HG02884 (cell line): ENCODE measurements at regions not wholly inside any gene's neighbourhood (a gene's known extent, or its start where the extent isn't known, plus 50 kb on each side); places are given as distances from the start of the nearest gene placed in this dataset.
"Not testable (repeated sequence)": the region's sequence is repeated elsewhere in the genome, so short reads cannot be mapped to it uniquely, and the experiment has no call there.

Source experiments
- ATAC-seq: cut with Tn5 transposase; IDR thresholded peaks from one replicate; pipeline ENCODE4 v1.9.1; 2021; ENCODE audit warnings: mild to moderate bottlenecking, moderate library complexity; ENCODE audit not compliant: unreplicated experiment

DNA sequence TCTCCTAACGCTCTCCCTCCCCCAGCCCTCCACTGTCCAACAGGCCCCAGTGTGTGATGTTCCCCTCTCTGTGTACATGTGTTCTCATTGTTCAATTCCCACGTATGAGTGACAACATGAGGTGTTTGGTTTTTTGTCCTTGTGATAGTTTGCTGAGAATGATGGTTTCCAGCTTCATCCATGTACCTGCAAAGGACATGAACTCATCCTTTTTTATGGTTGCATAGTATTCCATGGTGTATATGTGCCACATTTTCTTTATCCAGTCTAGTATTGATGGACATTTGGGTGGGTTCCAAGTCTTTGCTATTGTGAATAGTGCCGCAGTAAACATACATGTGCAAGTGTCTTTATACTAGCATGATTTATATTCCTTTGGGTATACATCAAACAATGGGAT lies 347.4 kb downstream of the MAGEE1 start:
- not testable (repeated sequence) for ATAC-seq

DNA sequence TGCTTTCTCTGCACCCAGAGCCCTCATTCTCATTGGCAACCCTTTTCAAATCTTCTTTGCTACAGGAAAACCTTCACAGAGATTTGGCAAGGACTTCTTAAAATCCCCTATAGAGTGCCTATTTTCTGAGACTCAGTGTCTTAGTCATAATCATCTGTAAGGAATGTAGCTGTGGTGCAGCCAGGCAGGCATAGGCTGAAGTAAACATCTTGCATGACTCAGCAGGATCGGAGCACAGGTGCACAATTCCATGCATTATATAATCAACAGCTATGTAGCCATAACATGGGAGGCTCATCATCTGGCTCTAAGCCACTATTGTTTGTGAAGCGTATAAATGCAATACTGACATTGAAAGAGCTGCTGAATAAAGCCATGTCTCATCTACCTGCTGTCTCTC lies 368.8 kb downstream of the MAGEE1 start:
- ATAC-seq = no peak

DNA sequence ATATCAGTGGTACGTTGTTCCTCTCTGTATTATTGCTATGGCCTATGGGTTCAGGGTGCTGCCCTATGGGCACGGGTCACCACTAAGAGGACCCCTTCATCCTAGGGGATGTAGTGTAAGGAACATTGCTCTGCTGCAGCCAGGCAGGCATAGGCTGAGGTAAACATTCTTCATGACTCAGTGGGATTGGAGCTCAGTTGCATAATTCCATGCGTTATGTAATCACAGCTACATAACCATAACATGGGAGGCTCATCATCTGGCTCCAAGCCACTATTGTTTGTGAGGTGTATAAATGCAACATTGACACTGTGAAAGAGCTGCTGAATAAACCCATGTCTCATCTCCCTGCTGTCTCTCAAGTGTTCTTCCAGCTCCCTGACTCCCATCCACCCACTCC lies 375.2 kb downstream of the MAGEE1 start:
- no peak for ATAC-seq

DNA sequence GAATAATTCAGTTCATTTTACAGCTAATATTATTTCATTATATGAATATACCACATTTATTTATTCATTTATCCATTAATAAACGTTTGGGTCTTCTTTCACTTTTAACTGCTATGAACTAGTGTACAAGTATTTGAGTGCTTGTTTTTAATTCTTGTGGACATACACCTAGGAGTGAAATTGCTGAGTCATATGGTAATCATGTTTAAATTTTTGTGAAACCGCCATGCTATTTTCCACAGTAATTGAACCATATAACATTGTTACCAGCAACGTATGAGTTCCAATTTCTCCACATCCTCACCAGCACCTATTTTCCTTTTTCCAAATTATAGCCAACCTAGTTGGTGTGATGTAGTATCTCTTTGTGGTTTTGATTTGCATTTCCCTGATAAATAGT lies 388.2 kb downstream of the MAGEE1 start:
- ATAC-seq = no peak

DNA sequence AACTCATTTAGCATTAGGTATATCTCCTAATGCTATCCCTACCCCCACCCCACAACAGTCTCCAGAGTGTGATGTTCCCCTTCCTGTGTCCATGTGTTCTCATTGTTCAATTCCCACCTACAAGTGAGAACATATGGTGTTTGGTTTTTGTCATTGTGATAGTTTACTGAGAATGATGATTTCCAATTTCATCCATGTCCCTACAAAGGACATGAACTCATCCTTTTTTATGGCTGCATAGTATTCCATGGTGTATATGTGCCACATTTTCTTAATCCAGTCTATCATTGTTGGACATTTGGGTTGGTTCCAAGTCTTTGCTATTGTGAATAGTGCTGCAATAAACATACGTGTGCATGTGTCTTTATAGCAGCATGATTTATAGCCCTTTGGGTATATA lies 389.8 kb downstream of the MAGEE1 start:
- ATAC-seq = not testable (repeated sequence)

DNA sequence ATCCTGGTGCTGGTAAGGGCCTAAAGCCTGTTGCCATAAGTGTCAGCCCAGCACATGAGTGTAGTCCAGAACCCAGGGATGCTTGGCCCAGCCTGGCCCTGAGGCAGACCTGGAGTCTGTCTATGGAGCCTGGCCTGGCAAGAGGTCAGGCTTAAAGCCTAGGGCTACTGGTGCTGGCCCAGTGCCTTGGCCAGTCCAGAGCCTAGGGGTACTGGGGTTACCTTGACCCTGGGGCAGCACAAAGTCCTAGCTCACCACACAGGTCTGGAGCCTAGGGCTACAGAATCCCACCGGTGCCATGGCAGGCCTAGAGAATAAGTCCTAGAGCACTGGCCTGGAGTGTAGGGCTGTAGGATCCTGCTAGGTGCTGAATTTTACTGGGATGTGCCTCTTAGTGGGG lies 393.8 kb downstream of the MAGEE1 start:
- ATAC-seq = no peak

DNA sequence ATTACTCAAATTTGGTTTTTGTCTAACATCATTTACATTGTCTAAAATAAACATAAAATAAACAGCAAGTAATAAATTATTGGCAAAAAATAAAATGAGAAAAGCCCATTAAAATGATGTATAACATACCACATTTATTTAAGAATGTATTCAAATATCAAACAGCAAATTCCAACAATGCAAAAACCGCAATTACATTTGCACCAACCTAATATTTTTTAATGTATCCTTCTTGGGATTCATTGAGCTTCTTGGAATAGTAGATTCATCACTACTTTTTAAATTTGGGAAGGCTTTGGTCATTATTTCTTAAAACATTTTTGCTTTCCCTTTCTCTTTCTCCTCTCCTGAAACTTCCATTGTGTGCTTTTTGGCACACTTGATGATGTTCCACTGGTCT lies 400.2 kb downstream of the MAGEE1 start:
- ATAC-seq = no peak

DNA sequence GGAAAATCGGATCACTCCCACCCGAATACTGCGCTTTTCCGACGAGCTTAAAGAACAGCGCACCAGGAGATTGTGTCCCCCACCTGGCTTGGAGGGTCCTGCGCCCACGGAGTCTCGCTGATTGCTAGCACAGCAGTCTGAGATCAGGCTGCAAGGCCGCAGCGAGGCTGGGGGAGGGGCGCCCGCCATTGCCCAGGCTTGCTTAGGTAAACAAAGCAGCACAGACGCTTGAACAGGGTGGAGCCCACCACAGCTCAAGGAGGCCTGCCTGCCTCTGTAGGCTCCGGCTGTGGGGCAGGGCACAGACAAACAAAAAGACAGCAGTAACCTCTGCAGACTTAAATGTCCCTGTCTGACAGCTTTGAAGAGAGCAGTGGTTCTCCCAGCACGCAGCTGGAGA lies 413.4 kb downstream of the MAGEE1 start:
- ATAC-seq = not testable (repeated sequence)

DNA sequence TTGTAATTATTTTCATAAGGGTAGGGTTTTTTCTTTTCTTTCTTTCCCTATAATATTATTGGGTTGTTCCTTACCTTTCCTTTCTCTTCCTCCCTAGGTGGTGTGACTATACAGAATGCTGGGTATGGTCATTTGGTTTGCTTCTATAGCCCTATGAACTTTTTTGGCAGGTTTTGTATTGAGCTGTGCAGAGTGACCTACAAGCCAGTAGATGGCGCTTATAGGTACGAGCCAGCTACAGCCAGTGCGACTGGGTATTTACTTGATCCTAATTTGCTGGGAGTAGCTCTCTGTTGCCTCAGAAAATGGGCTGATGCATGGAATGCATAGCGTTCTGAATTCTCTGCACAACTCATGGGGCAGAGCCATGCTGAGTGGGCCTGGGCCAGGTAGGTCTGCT lies 423.3 kb downstream of the MAGEE1 start:
- no peak for ATAC-seq

DNA sequence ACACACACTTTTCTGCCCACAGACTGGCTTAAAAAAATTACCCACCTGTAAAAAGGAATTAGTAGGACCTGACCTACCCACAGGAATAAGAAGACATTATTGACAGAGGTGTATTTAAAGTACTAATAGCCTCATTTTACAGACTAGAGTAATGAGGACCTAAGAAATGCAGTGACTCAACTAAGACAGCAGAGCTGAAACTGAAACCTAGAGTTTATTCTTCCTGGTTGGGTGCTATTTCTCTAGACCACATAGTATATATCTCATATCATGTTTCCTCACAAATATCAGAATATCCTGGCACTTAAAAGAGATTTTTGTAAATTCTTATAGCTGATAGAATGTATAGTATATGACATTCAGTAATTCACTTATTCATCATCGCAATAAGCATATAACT lies 435.0 kb downstream of the MAGEE1 start:
- ATAC-seq = no peak

DNA sequence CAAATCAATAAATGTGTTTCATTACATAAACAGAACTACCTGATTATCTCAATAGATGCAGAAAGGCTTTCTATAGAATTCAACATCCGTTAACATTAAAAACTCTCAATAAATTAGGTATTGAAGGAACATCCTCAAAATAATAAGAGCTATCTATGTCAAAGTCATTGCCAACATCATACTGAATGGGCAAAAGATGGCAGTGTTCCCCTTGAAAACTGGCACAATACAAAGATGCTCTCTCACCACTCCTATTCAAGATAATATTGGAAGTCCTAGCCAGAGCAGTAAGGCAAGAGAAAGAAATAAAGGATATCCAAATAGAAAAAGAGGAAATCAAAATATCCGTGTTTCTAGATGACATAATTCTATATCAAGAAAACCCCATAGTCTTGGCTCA lies 466.4 kb downstream of the MAGEE1 start:
- no peak for ATAC-seq

DNA sequence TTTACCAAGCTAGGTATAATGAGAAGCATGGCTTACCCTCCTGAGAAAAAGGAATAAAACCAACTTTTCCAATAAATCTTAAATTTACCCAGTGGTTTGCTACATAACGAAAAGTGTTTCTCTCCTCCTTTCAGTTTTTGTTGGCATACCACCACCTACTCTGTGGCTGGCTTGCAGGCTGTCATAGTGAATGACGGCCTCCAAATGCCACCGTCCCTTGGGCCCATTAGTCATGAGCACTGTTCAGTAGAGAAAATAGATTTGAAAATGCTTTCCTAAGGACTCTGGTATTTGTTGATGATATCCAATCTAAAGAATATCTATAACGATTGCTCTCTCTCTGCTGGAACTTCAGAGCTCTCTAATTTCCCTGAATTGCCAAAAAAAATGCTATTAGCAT lies 488.3 kb downstream of the MAGEE1 start:
- no peak for ATAC-seq

DNA sequence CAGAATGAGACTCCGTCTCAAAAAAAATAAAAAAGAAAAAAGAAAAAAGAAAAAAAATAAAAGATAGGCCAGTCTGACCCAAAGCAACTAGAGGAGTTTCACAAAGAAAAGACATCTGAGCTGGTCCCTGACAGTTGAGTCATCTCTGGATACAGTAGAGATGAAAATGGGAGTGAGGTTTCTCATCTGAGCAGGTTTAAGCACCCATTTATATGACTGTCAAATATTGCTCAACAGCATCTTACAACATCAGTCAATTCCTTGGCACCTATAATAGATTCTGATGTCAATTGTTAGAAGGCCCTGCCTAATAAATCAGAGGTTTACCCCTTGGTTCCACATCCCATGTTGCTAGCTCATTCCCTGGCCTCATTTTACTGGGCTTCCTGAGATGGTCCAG lies 490.5 kb downstream of the MAGEE1 start:
- no peak for ATAC-seq

DNA sequence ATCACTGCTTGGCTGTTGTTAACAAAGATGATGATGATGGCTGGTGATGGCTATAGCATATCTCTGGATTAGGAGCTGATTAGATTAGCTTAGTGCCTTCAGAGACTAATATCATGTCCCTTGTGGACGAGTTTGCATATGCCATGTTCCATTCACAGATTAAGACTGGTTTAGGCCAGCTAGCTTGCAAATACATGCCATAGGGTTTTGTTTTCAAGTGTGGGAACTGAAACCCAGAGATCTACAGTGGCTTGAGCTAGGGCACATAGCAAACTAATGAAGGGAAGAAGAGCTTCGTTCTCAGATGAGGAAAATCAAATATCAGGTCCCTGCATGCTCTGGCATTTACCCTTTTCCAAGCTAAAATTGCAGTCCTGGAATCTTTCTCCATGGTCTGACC lies 492.3 kb downstream of the MAGEE1 start:
- ATAC-seq = no peak

DNA sequence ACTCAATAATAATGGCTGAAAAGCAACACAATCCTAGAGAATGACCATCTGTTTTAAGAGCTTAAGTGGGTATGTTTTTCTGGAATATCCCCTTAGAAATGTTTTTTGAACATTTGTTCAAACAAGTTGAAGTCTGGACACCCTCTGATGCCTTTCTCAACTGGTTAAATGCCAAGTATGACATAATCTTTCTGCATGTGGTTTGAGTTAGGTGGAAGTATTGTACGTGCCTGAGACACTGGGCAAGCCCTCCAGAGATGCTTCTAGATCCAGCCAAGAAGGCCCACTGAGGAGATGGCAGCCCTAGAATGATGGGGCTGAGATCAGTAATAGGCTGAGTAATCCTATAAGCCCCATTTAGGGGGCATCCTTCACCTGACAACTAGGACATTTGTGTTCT lies 493.1 kb downstream of the MAGEE1 start:
- no peak for ATAC-seq

DNA sequence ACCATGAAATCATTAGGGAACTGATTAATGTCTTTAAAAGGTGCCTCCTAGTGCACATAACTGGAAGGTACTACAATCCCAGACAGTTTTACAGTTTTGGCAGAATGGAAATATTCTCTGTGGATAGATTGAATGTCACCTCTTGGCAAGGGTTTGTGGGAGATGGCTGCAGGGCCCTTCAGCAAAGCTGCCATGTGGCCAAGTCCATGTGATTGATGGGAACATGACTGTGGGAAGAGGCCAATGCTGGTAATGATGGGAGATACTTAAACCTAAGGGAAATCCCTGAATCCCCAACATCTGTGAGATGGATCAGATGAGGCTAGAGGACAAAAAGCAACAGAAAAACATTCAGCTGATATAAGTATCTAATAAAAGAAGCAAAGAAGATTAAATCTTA lies 493.7 kb downstream of the MAGEE1 start:
- ATAC-seq = no peak

DNA sequence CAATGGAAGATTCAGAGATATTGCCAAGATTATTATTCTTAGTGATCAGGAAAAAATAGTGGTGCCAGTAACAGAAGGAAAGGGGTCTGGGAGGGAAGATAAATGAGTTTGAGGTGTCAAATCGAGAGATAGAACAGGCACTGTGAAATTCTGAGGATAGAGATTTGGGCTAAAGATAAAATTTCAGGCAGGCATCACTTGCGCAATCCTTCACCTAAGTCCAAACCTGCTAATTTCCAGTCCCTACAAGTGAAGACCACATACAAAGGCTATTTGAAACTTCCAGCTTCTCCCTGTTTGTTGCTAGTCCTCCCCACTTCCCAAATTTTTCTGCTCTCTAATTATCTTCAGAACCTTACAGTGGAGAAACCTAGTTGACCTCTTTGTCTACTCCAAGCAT lies 494.6 kb downstream of the MAGEE1 start:
- ATAC-seq = no peak

DNA sequence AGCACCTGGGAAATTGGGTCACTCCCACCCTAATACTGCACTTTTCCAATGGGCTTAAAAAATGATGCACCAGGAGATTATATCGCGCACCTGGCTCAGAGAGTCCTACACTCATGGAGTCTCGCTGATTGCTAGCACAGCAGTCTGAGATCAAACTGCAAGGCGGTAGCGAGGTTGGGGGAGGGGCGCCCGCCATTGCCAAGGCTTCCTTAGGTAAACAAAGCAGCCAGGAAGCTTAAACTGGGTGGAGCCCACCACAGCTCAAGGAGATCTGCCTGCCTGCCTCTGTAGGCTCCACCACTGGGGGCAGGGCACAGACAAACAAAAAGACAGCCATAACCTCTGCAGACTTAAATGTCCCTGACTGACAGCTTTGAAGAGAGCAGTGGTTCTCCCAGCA lies 497.1 kb downstream of the MAGEE1 start:
- ATAC-seq = not testable (repeated sequence)

DNA sequence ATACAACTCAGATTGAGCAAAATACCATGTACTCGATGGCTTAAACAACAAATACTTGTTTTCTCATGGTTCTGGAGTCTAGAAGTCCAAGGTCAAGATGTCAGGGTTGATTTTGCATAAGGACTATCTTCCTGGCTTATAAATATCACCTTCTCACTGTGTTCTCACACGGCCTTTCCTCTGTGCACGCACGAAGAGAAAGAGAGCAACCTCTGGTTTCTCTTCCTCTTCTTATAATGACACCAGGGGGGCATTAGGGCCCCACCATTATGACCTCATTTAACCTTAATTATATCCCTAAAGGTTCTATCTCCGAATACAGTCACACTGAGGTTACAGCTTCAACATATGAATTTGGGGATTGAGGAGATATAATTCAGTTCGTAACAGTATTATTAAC lies 504.0 kb downstream of the MAGEE1 start:
- no peak for ATAC-seq

DNA sequence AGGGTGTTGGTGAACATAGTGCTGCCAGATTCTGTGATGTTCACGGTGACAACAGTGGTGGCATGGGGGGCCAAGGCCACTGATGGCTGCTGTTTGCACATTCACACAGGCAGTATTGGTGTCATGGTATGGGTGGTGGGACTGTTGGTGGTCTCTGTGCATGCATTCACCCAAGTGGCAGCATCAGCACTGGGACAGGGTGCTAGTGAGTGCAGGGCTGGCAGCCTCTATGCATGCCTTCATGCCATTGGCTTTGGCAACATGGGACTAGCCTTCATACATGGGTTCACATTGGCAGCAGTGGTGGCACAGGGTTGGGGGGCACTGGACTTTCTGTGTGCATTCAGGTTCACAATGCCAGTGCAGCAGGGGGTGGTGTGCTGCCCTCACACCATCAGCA lies 489.7 kb upstream of the FGF16 start:
- no peak for ATAC-seq

DNA sequence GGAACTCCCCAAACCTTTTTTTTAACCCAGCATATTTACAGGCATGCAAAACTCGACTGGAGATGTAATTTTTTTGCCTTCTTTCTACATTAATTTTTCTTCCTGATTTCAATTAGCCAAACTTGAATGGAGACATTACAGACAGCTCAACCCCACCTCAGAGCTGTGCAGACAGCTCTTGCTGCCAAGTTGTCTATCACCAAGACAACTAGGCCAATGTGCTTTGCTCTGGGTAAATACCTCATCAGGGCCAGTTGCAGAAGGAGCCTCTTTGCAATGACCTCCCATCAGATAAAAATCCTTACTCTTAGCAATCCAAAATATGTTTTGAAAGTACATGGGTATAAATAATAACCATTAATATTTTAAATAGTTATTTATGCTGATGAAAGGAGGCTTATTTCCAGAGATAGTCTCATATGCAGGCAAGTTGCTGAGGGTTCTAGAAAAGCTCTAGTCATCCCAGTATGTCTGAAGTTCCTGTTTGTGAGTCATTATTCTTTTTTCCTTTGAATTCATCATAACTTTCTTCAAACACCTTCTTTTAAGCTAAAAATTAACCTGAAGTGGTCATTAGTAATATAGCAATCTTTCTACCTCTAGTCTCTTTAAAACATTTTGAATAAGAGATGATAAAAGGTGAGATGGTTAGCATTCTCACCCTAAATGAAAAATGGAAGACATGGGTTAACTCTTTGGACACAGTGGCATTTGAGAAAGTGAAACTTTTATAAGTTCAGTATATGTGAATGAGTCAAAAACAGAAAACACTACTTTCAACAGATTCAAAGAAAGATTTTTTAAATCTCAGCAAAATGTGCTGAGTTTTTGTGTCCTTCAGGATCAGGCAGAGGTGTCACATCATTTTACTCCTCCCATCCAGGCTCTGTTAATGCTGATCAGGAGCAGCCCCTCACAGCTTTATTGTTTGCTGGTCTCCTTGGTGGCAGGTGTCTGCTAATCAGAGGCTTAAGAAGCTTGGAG lies 475.5 kb upstream of the FGF16 start:
- peak; percentile 64 for ATAC-seq

DNA sequence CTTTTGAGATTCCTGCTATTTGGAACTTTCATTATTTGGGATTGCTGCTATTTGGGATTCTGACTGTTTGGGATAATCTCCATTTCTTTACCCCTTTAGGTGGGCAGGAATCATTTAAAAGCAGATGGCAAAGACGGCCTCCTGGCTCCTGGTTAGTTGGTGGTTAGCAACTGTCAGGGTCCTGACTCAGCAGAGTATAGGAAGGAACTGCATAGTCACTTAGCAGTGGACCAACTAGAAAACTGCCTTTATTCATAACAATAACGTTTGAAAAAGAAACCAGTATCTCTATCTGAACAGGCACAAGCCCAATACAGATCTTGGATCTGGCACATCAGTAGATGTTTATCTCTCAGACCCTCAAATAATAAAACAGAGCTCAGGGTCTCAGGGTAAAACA lies 469.7 kb upstream of the FGF16 start:
- ATAC-seq = no peak

DNA sequence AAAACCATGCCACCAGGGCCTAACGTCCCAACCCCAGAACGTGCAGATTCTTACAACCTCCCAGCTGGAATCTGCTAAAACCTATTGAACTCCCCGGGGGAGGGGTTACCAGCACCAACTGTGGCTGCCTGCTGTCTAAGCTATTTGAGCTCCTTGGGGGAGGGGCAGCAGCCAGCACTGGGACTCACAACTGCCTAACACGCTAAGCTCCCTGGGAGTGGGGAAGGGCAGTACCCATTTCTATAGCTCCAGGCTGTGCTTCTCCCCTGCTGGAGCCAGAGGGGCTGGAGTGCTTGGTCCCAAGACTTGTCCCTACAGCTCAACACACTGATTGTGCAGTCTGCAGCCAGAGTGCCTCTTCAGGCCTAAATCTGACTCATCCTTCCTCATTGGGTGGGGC lies 459.8 kb upstream of the FGF16 start:
- no peak for ATAC-seq
